HG03108 (cell line): ENCODE measurements at regions not wholly inside any gene's neighbourhood (a gene's known extent, or its start where the extent isn't known, plus 50 kb on each side); places are given as distances from the start of the nearest gene placed in this dataset.
A peak's percentile ranks its signal among the peaks of the same experiment; 100 is the strongest.
"Not testable (repeated sequence)": the region's sequence is repeated elsewhere in the genome, so short reads cannot be mapped to it uniquely, and the experiment has no call there.

Experiments used
- ATAC-seq: cut with Tn5 transposase; IDR thresholded peaks from one replicate; pipeline ENCODE4 v1.9.1; 2021; ENCODE audit warnings: moderate library complexity; ENCODE audit not compliant: unreplicated experiment

- no peak for ATAC-seq
These were observed 81.2 kb upstream of the ITGB1 start for GRCh38 chr10:33039181-33039580.

- no peak for ATAC-seq
These were observed 80.6 kb upstream of the ITGB1 start for GRCh38 chr10:33038672-33039071.

GRCh38 chr10:33037726-33038125, 79.7 kb upstream of the ITGB1 start:
- no peak for ATAC-seq

- no peak for ATAC-seq
These were observed 78.6 kb upstream of the ITGB1 start for GRCh38 chr10:33036670-33037069.

- no peak for ATAC-seq
These were observed 77.4 kb upstream of the ITGB1 start for GRCh38 chr10:33035411-33035810.

GRCh38 chr10:33034931-33035330, 76.9 kb upstream of the ITGB1 start:
- no peak for ATAC-seq

GRCh38 chr10:33032654-33033151, 74.7 kb upstream of the ITGB1 start:
- no peak for ATAC-seq

GRCh38 chr10:33031815-33032653, 74.0 kb upstream of the ITGB1 start:
- no peak for ATAC-seq

GRCh38 chr10:33031171-33031570, 73.1 kb upstream of the ITGB1 start:
- no peak for ATAC-seq

GRCh38 chr10:33028515-33028914, 70.5 kb upstream of the ITGB1 start:
- not testable (repeated sequence) for ATAC-seq

- no peak for ATAC-seq
These were observed 69.1 kb upstream of the ITGB1 start for GRCh38 chr10:33027088-33027487.

GRCh38 chr10:33026422-33026821, 68.4 kb upstream of the ITGB1 start:
- no peak for ATAC-seq

- no peak for ATAC-seq
These were observed 67.9 kb upstream of the ITGB1 start for GRCh38 chr10:33025910-33026309.

GRCh38 chr10:33025039-33025438, 67.0 kb upstream of the ITGB1 start:
- no peak for ATAC-seq

GRCh38 chr10:33022691-33023090, 64.7 kb upstream of the ITGB1 start:
- no peak for ATAC-seq

GRCh38 chr10:33022090-33022489, 64.1 kb upstream of the ITGB1 start:
- ATAC-seq, result no peak

GRCh38 chr10:33016988-33017387, 59.0 kb upstream of the ITGB1 start:
- ATAC-seq, result no peak

GRCh38 chr10:33015761-33016547, 57.9 kb upstream of the ITGB1 start:
- peak; percentile 63 for ATAC-seq

GRCh38 chr10:33013331-33013730, 55.3 kb upstream of the ITGB1 start:
- ATAC-seq, result not testable (repeated sequence)

- ATAC-seq, result no peak
These were observed 54.3 kb upstream of the ITGB1 start for GRCh38 chr10:33012306-33012705.

GRCh38 chr10:33010132-33011037, 52.4 kb upstream of the ITGB1 start:
- ATAC-seq, result no peak
